ENCODE measurements at regions not wholly inside any gene's neighbourhood (a gene's known extent, or its start where the extent isn't known, plus 50 kb on each side); places are given as distances from the start of the nearest gene placed in this dataset.

GRCh38 chr3:40598962-40599361, 74.2 kb downstream of the ZNF621 start:
- Mint-ChIP-seq H3K27me3 (ENCODE audit: insufficient read depth) (no peaks in the 10 kb centered on the region), H3K36me3 (ENCODE audit: low read depth) (no peaks in the 10 kb centered on the region), H3K27ac (no peak overlapping the region), H3K4me1 (no peaks in the 10 kb centered on the region), H3K9me3 (no peaks in the 10 kb centered on the region), H3K4me3 (no peak overlapping the region)
- no peak overlapping the region for H3K9ac ChIP-seq (ENCODE audit: extremely low read depth, low read length, poor library complexity, severe bottlenecking)
- 96 to 97% methylated on average over 3 of the region's 3 CpGs for WGBS, 2 experiments (ENCODE audit: insufficient coverage in 1 of 2, insufficient read length in 1 of 2)
- no peaks in the 10 kb centered on the region for H3K4me1 ChIP-seq (ENCODE audit: control insufficient read depth, insufficient read depth, low read length)
- no peaks in the 10 kb centered on the region for H3K9me3 ChIP-seq (ENCODE audit: control insufficient read depth, low read length)
- H3K27ac ChIP-seq (ENCODE audit: low read depth, low read length) = no peak overlapping the region
- H3K27me3 ChIP-seq (ENCODE audit: control insufficient read depth, insufficient read depth, low read length, poor library complexity, severe bottlenecking) = no peaks in the 10 kb centered on the region
- DNase-seq = no peak
- H3K4me3 ChIP-seq (ENCODE audit: low read length) = no peak overlapping the region
- no peak for TF ChIP-seq CTCF (conservative IDR thresholded peaks at IDR 0.05)
- H3K36me3 ChIP-seq (ENCODE audit: control insufficient read depth, insufficient read depth, low read length) = no peaks in the 10 kb centered on the region

DNA sequence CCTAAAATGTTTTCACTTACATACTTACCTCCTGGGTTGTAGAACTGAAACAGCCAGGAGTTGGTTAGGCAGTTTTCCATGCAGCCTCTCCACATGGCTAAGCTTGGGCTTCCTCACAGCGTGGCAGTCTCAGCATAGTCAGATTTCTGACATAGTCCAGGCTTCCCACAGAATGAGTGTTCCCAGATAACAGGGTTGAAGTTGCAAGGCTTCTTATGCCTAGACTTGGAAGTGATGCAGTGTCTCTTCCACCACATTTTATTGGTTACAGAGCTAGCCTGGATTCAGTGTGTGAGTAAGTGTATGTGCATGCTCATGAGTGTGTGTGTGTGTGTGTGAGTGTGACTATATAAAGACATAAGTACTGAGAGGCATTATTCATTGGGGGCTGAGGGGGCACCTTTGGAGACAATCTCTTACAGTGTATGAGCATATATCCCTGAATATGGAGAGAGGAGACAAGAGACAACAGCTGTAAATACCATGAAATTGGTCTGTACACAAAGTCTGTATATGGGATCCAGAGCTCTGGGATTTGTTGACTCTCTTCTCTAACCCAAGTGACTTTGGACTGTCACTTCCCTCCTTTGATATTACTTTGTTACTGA, 78.1 kb downstream of the ZNF621 start:
- Histone ChIP-seq H3K36me3 (ENCODE audit: control insufficient read depth, insufficient read depth, low read length) (no peaks in the 10 kb centered on the region), H3K27ac (ENCODE audit: low read depth, low read length) (no peak overlapping the region), H3K9me3 (ENCODE audit: control insufficient read depth, low read length) (no peaks in the 10 kb centered on the region), H3K9ac (ENCODE audit: extremely low read depth, low read length, poor library complexity, severe bottlenecking) (no peak overlapping the region), H3K4me3 (ENCODE audit: low read length) (no peak overlapping the region), H3K27me3 (ENCODE audit: control insufficient read depth, insufficient read depth, low read length, poor library complexity, severe bottlenecking) (no peaks in the 10 kb centered on the region), H3K4me1 (ENCODE audit: control insufficient read depth, insufficient read depth, low read length) (no peaks in the 10 kb centered on the region)
- Mint-ChIP-seq H3K36me3 (ENCODE audit: low read depth) (no peaks in the 10 kb centered on the region), H3K4me1 (no peaks in the 10 kb centered on the region), H3K27me3 (ENCODE audit: insufficient read depth) (peaks cover under 1% of the 10 kb centered on the region), H3K9me3 (no peaks in the 10 kb centered on the region), H3K4me3 (no peak overlapping the region), H3K27ac (no peak overlapping the region)
- DNase-seq = no peak
- TF ChIP-seq CTCF (conservative IDR thresholded peaks at IDR 0.05) = no peak
- 85 to 91% methylated on average over 1 of the region's 1 CpG for WGBS, 2 experiments (ENCODE audit: insufficient coverage in 1 of 2, insufficient read length in 1 of 2)

DNA sequence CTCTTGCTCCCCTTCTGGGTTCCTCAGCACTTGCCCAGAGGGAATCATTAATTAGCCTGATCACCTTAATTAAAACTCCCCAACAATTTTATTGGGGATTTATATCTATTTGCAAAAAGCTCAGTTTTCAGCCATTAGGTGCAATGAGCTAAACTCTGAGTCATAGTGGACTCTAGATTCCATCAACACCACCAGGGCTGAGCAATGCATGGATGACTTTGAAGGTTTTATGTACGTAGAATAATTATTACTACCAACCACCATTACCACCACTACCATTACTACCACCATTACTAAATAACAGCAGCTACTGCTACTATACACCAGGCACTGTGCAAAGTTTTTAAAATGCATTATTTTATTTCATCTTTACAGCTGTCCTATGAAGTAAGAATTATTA, 81.2 kb downstream of the ZNF621 start:
- 100% methylated on average over 1 of the region's 1 CpG; no CpG with 5 or more reads in 1 of the 2 experiments for WGBS, 2 experiments (ENCODE audit: insufficient coverage in 1 of 2, insufficient read length in 1 of 2)
- no peaks in the 10 kb centered on the region for H3K27me3 ChIP-seq (ENCODE audit: control insufficient read depth, insufficient read depth, low read length, poor library complexity, severe bottlenecking)
- no peak overlapping the region for H3K27ac Mint-ChIP-seq
- H3K9me3 ChIP-seq (ENCODE audit: control insufficient read depth, low read length) = no peaks in the 10 kb centered on the region
- no peak overlapping the region for H3K4me3 Mint-ChIP-seq
- H3K4me1 ChIP-seq (ENCODE audit: control insufficient read depth, insufficient read depth, low read length) = no peaks in the 10 kb centered on the region
- H3K27ac ChIP-seq (ENCODE audit: low read depth, low read length) = no peak overlapping the region
- no peak overlapping the region for H3K4me3 ChIP-seq (ENCODE audit: low read length)
- no peaks in the 10 kb centered on the region for H3K36me3 ChIP-seq (ENCODE audit: control insufficient read depth, insufficient read depth, low read length)
- H3K4me1 Mint-ChIP-seq = no peaks in the 10 kb centered on the region
- no peaks in the 10 kb centered on the region for H3K9me3 Mint-ChIP-seq
- no peak for DNase-seq
- H3K9ac ChIP-seq (ENCODE audit: extremely low read depth, low read length, poor library complexity, severe bottlenecking) = no peak overlapping the region
- no peak for TF ChIP-seq CTCF (conservative IDR thresholded peaks at IDR 0.05)
- peaks cover 6% of the 10 kb centered on the region for H3K27me3 Mint-ChIP-seq (ENCODE audit: insufficient read depth)
- no peaks in the 10 kb centered on the region for H3K36me3 Mint-ChIP-seq (ENCODE audit: low read depth)

Data from endodermal cell (in vitro differentiated cells).